Hepatocyte (in vitro differentiated cells): ENCODE measurements at regions not wholly inside any gene's neighbourhood (a gene's known extent, or its start where the extent isn't known, plus 50 kb on each side); places are given as distances from the start of the nearest gene placed in this dataset.

ENCODE experiments used
- EZH2 ChIP-seq: fragments of 200-600 bp; sonication (generic); IDR thresholded peaks from 2 replicates; pipeline ENCODE4 v1.6.1; 2016; ENCODE audit warnings: antibody characterized with exemption, mild to moderate bottlenecking, borderline replicate concordance
- EZH2phosphoT487 ChIP-seq: fragments of 200-600 bp; sonication (generic); IDR thresholded peaks from one replicate; pipeline ENCODE4 v1.6.1; 2018; ENCODE audit warnings: antibody characterized with exemption, mild to moderate bottlenecking, low read depth, moderate library complexity; ENCODE audit not compliant: unreplicated experiment, severe bottlenecking
- TF ChIP-seq, protein P1 (sequence below): fragments of 200-600 bp; sonication (generic); IDR thresholded peaks from 2 replicates; pipeline ENCODE4 v1.5.1; 2016; ENCODE audit warnings: antibody characterized with exemption, mild to moderate bottlenecking; ENCODE audit not compliant: poor library complexity

DNA sequence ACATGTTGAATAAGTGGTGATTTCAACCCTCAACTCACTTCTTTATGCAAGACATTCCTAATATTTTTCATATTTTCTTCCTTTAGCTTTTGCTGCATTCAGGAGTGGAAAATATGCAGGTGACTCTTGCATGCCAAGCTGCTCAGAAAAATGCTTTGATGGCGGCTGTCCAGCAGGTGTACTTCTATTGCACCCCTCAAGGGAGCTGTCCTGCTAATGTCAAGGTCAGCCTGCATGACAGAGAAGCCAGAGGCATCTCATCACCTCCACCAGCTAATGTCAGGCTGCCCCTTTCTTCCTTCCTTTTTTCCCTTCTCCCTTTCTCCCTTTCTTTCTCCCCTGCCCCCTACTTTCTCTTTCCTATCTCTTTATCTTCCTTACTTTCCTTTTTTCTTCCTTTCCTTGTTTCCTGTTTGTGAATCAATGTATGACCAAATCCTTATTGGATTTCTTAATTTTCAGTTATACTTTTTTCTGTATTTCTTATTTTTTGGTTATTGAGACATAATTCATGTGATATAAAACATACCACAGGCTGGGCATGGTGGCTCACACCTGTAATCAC lies 112.2 kb downstream of the CD164 start:
- TF ChIP-seq, protein P1, sequence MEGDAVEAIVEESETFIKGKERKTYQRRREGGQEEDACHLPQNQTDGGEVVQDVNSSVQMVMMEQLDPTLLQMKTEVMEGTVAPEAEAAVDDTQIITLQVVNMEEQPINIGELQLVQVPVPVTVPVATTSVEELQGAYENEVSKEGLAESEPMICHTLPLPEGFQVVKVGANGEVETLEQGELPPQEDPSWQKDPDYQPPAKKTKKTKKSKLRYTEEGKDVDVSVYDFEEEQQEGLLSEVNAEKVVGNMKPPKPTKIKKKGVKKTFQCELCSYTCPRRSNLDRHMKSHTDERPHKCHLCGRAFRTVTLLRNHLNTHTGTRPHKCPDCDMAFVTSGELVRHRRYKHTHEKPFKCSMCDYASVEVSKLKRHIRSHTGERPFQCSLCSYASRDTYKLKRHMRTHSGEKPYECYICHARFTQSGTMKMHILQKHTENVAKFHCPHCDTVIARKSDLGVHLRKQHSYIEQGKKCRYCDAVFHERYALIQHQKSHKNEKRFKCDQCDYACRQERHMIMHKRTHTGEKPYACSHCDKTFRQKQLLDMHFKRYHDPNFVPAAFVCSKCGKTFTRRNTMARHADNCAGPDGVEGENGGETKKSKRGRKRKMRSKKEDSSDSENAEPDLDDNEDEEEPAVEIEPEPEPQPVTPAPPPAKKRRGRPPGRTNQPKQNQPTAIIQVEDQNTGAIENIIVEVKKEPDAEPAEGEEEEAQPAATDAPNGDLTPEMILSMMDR: no peak
- TF ChIP-seq EZH2: no peak
- no peak for TF ChIP-seq EZH2phosphoT487
